ENCODE measurements at regions not wholly inside any gene's neighbourhood (a gene's known extent, or its start where the extent isn't known, plus 50 kb on each side); places are given as distances from the start of the nearest gene placed in this dataset.

DNA sequence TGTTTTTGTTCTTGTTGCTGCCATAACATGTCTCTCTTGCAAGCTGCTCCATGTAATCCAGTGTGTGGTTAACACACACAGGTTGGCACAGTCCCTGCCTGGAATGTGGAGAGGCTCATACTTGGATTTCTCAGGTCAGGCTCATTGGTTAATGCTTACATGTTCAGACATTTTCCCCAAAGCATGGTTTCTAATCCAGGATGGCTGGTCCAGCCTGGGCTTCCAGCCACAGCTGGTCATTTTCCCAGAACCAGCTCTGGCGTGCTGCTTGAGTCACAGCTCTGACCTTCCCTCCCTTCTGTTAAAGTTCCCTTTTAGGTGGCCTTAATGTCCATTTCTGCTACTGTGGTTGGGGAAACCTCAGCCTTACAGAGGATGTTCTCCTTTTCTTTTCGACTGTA, 294.3 kb downstream of the TAF11L14 start:
- POLR2A ChIA-PET, result no interaction called here
- TF ChIP-seq, protein P1, sequence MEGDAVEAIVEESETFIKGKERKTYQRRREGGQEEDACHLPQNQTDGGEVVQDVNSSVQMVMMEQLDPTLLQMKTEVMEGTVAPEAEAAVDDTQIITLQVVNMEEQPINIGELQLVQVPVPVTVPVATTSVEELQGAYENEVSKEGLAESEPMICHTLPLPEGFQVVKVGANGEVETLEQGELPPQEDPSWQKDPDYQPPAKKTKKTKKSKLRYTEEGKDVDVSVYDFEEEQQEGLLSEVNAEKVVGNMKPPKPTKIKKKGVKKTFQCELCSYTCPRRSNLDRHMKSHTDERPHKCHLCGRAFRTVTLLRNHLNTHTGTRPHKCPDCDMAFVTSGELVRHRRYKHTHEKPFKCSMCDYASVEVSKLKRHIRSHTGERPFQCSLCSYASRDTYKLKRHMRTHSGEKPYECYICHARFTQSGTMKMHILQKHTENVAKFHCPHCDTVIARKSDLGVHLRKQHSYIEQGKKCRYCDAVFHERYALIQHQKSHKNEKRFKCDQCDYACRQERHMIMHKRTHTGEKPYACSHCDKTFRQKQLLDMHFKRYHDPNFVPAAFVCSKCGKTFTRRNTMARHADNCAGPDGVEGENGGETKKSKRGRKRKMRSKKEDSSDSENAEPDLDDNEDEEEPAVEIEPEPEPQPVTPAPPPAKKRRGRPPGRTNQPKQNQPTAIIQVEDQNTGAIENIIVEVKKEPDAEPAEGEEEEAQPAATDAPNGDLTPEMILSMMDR (IDR thresholded peaks at IDR 0.05; ENCODE audit: control extremely low read depth, extremely low read depth, low read depth, missing control alignments), result no peak
- CTCF ChIA-PET, result no interaction called here
- no peak for DNase-seq (ENCODE audit: extremely low spot score)

DNA sequence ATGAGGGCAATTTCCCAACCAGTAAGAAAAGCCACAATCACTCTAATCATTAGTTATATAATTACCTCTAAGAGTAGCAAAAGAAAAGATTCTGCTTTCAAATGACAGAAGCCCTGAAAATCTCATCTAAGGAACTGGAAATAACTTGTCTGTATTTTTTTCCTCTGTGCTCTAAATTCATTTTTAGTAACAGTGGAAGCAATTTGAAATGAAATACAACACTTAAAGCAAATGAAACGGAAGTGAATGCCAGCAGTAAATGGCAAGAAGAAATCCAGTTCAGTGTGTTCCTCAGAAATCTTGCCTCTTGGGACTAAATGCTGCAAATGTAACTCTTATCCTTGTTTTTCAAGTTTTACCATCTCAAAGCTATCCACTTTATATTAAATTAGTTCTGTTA, 294.9 kb downstream of the TAF11L14 start:
- TF ChIP-seq, protein P1 (IDR thresholded peaks at IDR 0.05; ENCODE audit: control extremely low read depth, extremely low read depth, low read depth, missing control alignments), result no peak
- CTCF ChIA-PET, result no interaction called here
- POLR2A ChIA-PET, result no interaction called here
- no peak for DNase-seq (ENCODE audit: extremely low spot score)

DNA sequence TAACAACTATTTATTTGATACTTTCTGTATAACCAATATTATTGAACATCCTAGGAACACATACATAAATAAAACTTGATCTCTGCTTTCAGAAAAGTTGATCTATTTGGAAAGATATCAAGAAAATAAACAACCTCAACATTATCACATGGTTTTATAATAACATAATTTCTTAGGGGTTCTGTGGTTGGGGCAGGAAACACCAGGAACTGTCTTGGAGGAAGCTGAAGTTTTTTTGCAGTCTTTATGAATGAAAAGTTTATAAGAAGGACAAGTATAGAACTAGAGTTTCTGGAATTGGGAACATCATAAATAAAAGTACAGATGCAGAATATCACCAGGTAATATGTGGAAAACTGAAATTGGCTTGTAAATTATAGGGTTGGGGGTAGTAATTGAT, 296.1 kb downstream of the TAF11L14 start:
- DNase-seq (ENCODE audit: extremely low spot score), result no peak
- CTCF ChIA-PET, result interaction anchor here (1.3 kb wide), 1 partner anchor 714 kb away, joined by 3 read pairs; no protein-coding TSS in a partner anchor
- TF ChIP-seq, protein P1 (IDR thresholded peaks at IDR 0.05; ENCODE audit: control extremely low read depth, extremely low read depth, low read depth, missing control alignments), result no peak
- POLR2A ChIA-PET, result no interaction called here

DNA sequence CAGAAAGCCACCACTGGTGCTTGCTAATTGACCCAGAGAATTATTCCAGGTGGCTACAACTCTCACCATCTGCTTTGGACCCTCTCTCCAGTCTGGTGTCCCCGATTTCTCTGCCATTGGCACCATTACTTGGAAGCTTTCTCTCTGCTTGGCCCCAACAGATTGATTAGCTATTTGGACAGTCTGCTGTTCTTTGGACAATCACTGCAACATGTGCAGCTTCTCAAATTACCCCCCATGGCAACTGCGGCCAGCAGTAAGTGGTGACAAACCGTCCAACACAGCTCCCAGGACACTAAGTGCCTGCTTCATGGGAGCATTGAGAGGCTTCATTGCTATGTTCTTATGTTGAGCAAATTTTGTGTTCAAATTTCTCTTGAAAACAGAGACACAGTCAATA, 309.8 kb downstream of the TAF11L14 start:
- CTCF ChIA-PET, result no interaction called here
- POLR2A ChIA-PET, result no interaction called here
- TF ChIP-seq, protein P1 (IDR thresholded peaks at IDR 0.05; ENCODE audit: control extremely low read depth, extremely low read depth, low read depth, missing control alignments), result no peak
- DNase-seq (ENCODE audit: extremely low spot score), result no peak

DNA sequence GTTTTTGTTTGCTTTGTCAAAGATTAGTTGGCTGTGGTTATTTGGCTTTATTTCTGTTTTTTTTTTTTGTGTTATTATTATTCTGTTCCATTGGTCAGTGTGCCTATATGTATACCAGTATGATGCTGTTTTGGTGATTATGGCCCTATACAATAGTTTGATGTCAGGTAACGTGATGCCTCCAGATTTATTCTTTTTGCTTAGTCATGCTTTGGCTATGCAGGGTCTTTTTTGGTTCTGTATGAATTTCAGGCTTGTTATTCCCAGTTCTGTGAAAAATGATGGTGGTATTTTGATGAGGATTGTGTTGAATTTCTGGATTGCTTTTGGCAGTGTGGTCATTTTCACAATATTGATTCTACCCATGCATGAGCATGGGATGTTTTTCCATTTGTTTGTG, 312.8 kb downstream of the TAF11L14 start:
- ChIA-PET CTCF (no interaction called here), POLR2A (no interaction called here)
- TF ChIP-seq, protein P1 (IDR thresholded peaks at IDR 0.05; ENCODE audit: control extremely low read depth, extremely low read depth, low read depth, missing control alignments), result no peak
- DNase-seq (ENCODE audit: extremely low spot score), result no peak

DNA sequence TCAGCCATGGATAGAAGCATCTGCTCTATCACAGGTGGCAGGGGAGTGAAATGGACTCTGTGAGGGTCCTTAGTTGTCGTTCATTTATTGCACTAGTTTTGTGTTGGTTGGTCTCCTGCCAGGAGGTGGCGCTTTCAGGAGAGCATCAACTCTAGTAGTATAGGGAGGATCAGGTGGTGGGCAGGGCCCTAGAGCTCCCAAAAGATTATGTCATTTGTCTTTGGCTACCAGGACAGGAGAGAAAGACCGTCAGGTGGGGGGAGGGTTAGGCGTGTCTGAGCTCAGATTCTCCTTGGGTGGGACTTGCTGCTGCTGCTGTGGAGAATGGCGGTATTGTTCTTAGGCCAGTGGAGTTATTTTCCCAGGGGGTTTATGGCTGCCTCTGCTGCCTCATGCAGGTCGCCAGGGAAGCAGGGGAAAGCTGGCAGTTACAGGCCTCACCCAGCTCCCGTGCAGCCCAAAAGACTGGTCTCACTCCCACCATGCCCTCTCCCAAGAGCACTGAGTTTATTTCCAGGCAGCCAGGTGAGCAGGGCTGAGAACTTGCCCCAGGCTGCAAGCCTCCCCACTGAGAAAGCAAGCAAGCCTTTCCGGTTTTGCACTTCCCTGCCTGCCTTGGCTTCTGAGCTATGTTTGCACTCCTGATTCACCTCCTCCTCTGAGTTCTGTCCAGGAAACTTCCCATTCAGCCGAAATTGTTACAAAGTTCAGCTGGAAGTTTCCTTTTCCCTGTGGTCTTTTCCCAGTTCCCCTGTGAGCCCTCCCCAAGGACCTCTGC, 317.3 kb downstream of the TAF11L14 start:
- ChIA-PET CTCF (interaction anchor here (1.2 to 1.8 kb wide), 2 partner anchors 8 to 13 kb away, joined by 3 to 4 read pairs; no protein-coding TSS in a partner anchor), POLR2A (no interaction called here)
- no peak for DNase-seq (ENCODE audit: extremely low spot score)
- TF ChIP-seq, protein P1 (IDR thresholded peaks at IDR 0.05; ENCODE audit: control extremely low read depth, extremely low read depth, low read depth, missing control alignments), result no peak
